ENCODE measurements at regions not wholly inside any gene's neighbourhood (a gene's known extent, or its start where the extent isn't known, plus 50 kb on each side); places are given as distances from the start of the nearest gene placed in this dataset.

- no peak for DNase-seq
Measured at GRCh38 chr1:30063621-30064280, 659.6 kb downstream of the MATN1 start.

- DNase-seq: no peak
Measured at GRCh38 chr1:30061292-30062220, 661.8 kb downstream of the MATN1 start.

GRCh38 chr1:30060738-30061137, 662.6 kb downstream of the MATN1 start:
- DNase-seq: no peak

- DNase-seq: peak; percentile 39
Measured at GRCh38 chr1:30058970-30059369, 664.4 kb downstream of the MATN1 start.

GRCh38 chr1:30054126-30054525, 669.3 kb downstream of the MATN1 start:
- no peak for DNase-seq

GRCh38 chr1:30052178-30052577, 671.2 kb downstream of the MATN1 start:
- no peak for DNase-seq

GRCh38 chr1:30051777-30052176, 671.6 kb downstream of the MATN1 start:
- DNase-seq: no peak

- no peak for DNase-seq
Measured at GRCh38 chr1:30049748-30050296, 673.6 kb downstream of the MATN1 start.

- no peak for DNase-seq
Measured at GRCh38 chr1:30048905-30049304, 674.5 kb downstream of the MATN1 start.

- no peak for DNase-seq
Measured at GRCh38 chr1:30047576-30047975, 675.8 kb downstream of the MATN1 start.

- no peak for DNase-seq
Measured at GRCh38 chr1:30046751-30047150, 676.6 kb downstream of the MATN1 start.

GRCh38 chr1:30045304-30046090, 677.9 kb downstream of the MATN1 start:
- no peak for DNase-seq

GRCh38 chr1:30044656-30045144, 678.7 kb downstream of the MATN1 start:
- no peak for DNase-seq

- no peak for DNase-seq
Measured at GRCh38 chr1:30043731-30044408, 679.5 kb downstream of the MATN1 start.

- DNase-seq: no peak
Measured at GRCh38 chr1:30043256-30043655, 680.1 kb downstream of the MATN1 start.

GRCh38 chr1:30042438-30043147, 680.8 kb downstream of the MATN1 start:
- DNase-seq: no peak

GRCh38 chr1:30041741-30042437, 681.5 kb downstream of the MATN1 start:
- no peak for DNase-seq

GRCh38 chr1:30040081-30041019, 683.0 kb downstream of the MATN1 start:
- DNase-seq: no peak

GRCh38 chr1:30039354-30040080, 683.9 kb downstream of the MATN1 start:
- no peak for DNase-seq
